OCI-M1 (cell line): ENCODE measurements at regions not wholly inside any gene's neighbourhood (a gene's known extent, or its start where the extent isn't known, plus 50 kb on each side); places are given as distances from the start of the nearest gene placed in this dataset.

Experiments used
- DNase-seq: peaks from one replicate; lab custom pipeline; 2025; lab: John Stamatoyannopoulos, UW

GRCh38 chr2:199627417-199627816 is 169.7 kb upstream of the SATB2 start:
- DNase-seq, result no peak

- DNase-seq, result no peak
These were observed 167.2 kb upstream of the SATB2 start for GRCh38 chr2:199624958-199625357.

GRCh38 chr2:199612509-199613130 is 154.9 kb upstream of the SATB2 start:
- DNase-seq, result peak; percentile 36

GRCh38 chr2:199607914-199608313 is 150.2 kb upstream of the SATB2 start:
- DNase-seq, result no peak

GRCh38 chr2:199606193-199606780 is 148.5 kb upstream of the SATB2 start:
- DNase-seq, result peak; percentile 28

- DNase-seq, result no peak
These were observed 146.1 kb upstream of the SATB2 start for GRCh38 chr2:199603721-199604291.

- DNase-seq, result no peak
These were observed 145.4 kb upstream of the SATB2 start for GRCh38 chr2:199602896-199603717.

- DNase-seq, result peak; percentile 78
These were observed 144.6 kb upstream of the SATB2 start for GRCh38 chr2:199602271-199602895.

GRCh38 chr2:199596549-199596948 is 138.8 kb upstream of the SATB2 start:
- DNase-seq, result peak; percentile 79

GRCh38 chr2:199594443-199594842 is 136.7 kb upstream of the SATB2 start:
- DNase-seq, result no peak

GRCh38 chr2:199591826-199592225 is 134.1 kb upstream of the SATB2 start:
- no peak for DNase-seq

GRCh38 chr2:199590321-199591203 is 132.8 kb upstream of the SATB2 start:
- no peak for DNase-seq

GRCh38 chr2:199589306-199589705 is 131.6 kb upstream of the SATB2 start:
- no peak for DNase-seq

GRCh38 chr2:199588054-199588453 is 130.3 kb upstream of the SATB2 start:
- DNase-seq, result no peak

GRCh38 chr2:199586646-199587045 is 128.9 kb upstream of the SATB2 start:
- no peak for DNase-seq

- no peak for DNase-seq
These were observed 125.9 kb upstream of the SATB2 start for GRCh38 chr2:199583676-199584075.

GRCh38 chr2:199581935-199582360 is 124.2 kb upstream of the SATB2 start:
- peak; percentile 49 for DNase-seq

GRCh38 chr2:199581408-199581807 is 123.7 kb upstream of the SATB2 start:
- DNase-seq, result peak; percentile 27

- DNase-seq, result no peak
These were observed 117.7 kb upstream of the SATB2 start for GRCh38 chr2:199575416-199575815.

- no peak for DNase-seq
These were observed 114.8 kb upstream of the SATB2 start for GRCh38 chr2:199572571-199572970.

GRCh38 chr2:199570934-199571333 is 113.2 kb upstream of the SATB2 start:
- DNase-seq, result no peak
